Endometrial microvascular endothelial cells (primary cell): ENCODE measurements at regions not wholly inside any gene's neighbourhood (a gene's known extent, or its start where the extent isn't known, plus 50 kb on each side); places are given as distances from the start of the nearest gene placed in this dataset.

Experiments used
- in situ Hi-C: cut with HindIII; loops from 2 replicates; pipeline ENCODE4 v1.10.0; 2017; ENCODE audit warnings: low sequenced_read_pairs, low pct_unique_long_range_greater_than_20kb; ENCODE audit errors: inconsistent ontology term

- in situ Hi-C loops: no loop called here
Measured at GRCh38 chr6:97347111-97347510, 64.1 kb upstream of the MMS22L start.

DNA sequence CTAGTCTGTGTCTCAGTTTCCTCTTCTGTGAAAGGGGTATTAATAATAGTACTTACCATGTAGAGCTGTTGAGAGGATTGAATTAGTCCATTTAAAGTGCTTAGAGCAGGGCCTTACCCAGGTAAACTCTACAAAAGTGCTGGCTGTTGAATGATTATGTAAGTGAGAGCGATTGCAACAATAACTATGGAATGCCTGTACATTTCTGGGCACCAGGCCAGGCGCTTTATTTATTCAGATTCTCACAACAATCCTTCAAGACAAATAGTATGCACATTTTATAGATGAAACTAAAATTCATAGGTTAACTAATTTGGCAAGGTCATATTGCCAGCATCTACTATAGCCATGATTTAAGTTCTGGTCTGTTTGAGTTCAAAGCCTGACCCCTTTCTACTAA, 78.3 kb upstream of the MMS22L start:
- in situ Hi-C loops: no loop called here

- in situ Hi-C loops: no loop called here
Measured at GRCh38 chr6:97364327-97364726, 81.3 kb upstream of the MMS22L start.

DNA sequence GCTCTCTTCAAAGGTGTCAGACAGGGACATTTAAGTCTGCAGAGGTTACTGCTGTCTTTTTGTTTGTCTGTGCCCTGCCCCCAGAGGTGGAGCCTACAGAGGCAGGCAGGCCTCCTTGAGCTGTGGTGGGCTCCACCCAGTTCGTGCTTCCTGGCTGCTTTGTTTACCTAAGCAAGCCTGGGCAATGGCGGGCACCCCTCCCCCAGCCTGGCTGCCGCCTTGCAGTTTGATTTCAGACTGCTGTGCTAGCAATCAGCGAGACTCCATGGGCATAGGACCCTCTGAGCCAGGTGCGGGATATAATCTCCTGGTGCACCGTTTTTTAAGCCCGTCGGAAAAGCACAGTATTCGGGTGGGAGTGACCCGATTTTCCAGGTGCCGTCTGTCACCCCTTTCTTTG, 99.1 kb upstream of the MMS22L start:
- in situ Hi-C loops: loop anchor here (25.0 kb wide), 1 partner anchor 195 kb away; no protein-coding TSS in a partner anchor

GRCh38 chr6:97392735-97393134, 109.7 kb upstream of the MMS22L start:
- in situ Hi-C loops: loop anchor here (25.0 kb wide), 1 partner anchor 205 kb away; no protein-coding TSS in a partner anchor

GRCh38 chr6:97394160-97394748, 111.2 kb upstream of the MMS22L start:
- in situ Hi-C loops: loop anchor here (25.0 kb wide), 1 partner anchor 207 kb away; no protein-coding TSS in a partner anchor

GRCh38 chr6:97396880-97397279, 113.9 kb upstream of the MMS22L start:
- in situ Hi-C loops: loop anchor here (25.0 kb wide), 1 partner anchor 210 kb away; no protein-coding TSS in a partner anchor

DNA sequence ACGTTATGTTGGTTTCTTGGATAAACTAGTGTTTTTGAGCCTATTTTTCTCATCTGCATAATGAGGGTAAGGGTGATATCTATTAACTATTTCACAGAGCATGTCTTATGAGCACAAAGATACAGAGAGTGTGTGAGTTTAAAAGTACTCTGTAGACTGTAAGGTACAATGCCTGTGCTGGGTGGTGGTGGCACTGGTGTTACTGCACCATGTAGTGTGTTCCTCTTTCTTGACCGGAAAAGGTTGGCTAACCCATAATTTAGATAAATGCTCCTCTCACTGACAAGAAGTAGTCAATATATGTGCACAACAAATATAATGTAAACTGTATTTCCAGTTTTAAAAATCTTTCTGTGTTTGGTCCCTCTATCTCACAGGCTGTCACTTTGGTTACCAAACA, 116.2 kb upstream of the MMS22L start:
- in situ Hi-C loops: loop anchor here (25.0 kb wide), 1 partner anchor 212 kb away; no protein-coding TSS in a partner anchor

DNA sequence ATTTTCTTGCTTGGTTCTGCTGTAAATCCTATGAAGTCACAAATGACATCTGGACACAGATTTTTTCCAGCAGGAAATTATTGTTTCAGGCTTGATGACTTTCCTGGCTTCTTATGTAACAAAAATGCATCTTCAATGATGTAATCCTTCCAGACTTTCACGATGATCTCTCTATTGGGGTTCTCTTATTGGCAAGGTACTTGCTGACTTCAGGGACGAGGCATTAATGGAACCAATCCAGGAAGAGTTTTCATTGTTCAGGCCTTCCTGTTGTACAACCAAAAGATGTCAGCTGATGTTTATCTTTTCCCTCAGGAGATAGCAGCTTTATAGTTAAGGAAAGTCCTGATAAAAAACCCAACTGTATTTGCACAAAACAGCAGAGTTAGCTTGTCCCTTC, 118.5 kb upstream of the MMS22L start:
- in situ Hi-C loops: no loop called here

- in situ Hi-C loops: no loop called here
Measured at GRCh38 chr6:97405818-97406409, 122.9 kb upstream of the MMS22L start.

- in situ Hi-C loops: no loop called here
Measured at GRCh38 chr6:97406633-97407032, 123.6 kb upstream of the MMS22L start.

- in situ Hi-C loops: no loop called here
Measured at GRCh38 chr6:97411610-97412009, 128.6 kb upstream of the MMS22L start.

GRCh38 chr6:97412511-97412910, 129.5 kb upstream of the MMS22L start:
- in situ Hi-C loops: no loop called here

DNA sequence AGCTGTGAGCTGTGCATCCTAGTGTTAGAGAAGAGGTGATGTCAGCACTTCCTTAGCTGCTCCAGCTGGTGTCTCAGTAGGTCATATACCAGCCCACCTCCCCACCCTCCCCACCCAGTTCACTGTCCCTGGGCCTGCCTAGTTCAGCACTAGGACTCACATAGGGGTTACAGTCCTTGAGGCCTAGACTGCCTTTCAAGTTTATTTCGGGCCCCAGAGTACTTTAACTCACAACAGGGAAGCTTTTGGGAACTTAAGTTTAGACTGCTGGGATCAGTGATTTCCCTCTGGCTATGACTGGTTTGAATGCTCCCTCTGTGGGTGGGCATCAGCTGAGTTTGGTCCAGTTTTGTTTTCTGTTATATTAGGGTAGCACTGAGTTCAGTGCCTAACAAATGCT, 139.2 kb upstream of the MMS22L start:
- in situ Hi-C loops: no loop called here

GRCh38 chr6:97423190-97423589, 140.2 kb upstream of the MMS22L start:
- in situ Hi-C loops: no loop called here

DNA sequence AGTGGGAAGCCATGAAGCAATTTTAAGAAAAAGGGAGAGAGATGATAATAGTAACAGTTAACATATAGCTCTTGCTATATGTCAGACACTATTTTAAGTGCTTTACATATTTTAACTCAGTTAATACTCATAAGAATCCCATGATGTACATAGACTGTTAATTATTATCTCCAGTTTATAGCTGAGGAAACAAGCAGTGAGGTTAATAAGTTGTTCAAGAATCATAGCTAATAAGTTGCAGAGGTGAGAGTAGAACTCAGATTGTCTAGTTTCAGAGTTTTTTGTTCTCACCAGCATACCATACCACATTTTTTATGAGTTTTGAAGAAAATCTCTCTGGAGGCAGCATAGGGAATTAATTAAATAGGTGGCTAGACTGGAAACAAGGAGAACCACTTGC, 144.6 kb upstream of the MMS22L start:
- in situ Hi-C loops: no loop called here

GRCh38 chr6:97437087-97437486, 154.1 kb upstream of the MMS22L start:
- in situ Hi-C loops: no loop called here

GRCh38 chr6:97438011-97438671, 155.1 kb upstream of the MMS22L start:
- in situ Hi-C loops: no loop called here

DNA sequence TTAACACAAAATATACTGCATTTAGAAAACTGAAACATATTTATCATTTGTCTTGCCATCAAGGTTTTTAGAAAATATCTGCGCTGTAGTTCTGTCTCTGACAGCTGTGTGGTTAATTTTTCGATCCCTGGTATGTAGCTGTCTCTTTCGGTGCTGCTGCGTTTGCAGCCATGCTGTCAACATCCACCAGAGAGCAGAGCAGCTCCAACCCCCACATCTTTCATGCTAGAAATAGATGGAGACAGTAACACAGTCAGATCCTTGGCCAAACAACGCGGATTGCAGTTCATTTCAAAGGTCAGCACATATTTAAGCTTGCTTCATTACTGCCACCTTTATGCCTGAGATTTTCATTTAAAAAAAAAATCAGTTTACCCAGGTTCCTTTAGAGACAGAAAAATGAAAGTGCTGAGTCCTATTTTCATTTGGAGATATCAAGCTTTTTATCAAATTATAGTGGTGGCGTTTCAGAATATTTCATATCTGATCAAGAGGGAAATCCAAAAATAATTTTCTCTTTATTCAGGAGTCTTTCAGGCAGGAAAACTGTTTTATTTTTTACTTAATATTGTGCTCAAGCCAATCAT, 157.7 kb upstream of the MMS22L start:
- in situ Hi-C loops: no loop called here
